ENCODE measurements at regions not wholly inside any gene's neighbourhood (a gene's known extent, or its start where the extent isn't known, plus 50 kb on each side); places are given as distances from the start of the nearest gene placed in this dataset.

GRCh38 chr16:80433623-80434022 is 107.2 kb upstream of the DYNLRB2 start:
- DNase-seq (no peak), ATAC-seq (no peak)
- intact Hi-C loops (cut with micrococcal nuclease): no loop called here

- no peak for ATAC-seq
- intact Hi-C loops (cut with micrococcal nuclease): no loop called here
These were observed 113.0 kb upstream of the DYNLRB2 start for GRCh38 chr16:80427795-80428194.

GRCh38 chr16:80418517-80419355 is 122.1 kb upstream of the DYNLRB2 start:
- ATAC-seq (no peak), DNase-seq (no peak)
- intact Hi-C loops (cut with micrococcal nuclease): no loop called here

More at GRCh38 chr16:80427795-80428194, 113.0 kb upstream of the DYNLRB2 start:
- no peak for DNase-seq

- no peak for DNase-seq
- no peak for ATAC-seq
- intact Hi-C loops (cut with micrococcal nuclease): no loop called here
These were observed 123.0 kb upstream of the DYNLRB2 start for GRCh38 chr16:80417706-80418271.

- DNase-seq (no peak), ATAC-seq (no peak)
- intact Hi-C loops (cut with micrococcal nuclease): no loop called here
These were observed 132.8 kb upstream of the DYNLRB2 start for GRCh38 chr16:80408014-80408413.

DNA sequence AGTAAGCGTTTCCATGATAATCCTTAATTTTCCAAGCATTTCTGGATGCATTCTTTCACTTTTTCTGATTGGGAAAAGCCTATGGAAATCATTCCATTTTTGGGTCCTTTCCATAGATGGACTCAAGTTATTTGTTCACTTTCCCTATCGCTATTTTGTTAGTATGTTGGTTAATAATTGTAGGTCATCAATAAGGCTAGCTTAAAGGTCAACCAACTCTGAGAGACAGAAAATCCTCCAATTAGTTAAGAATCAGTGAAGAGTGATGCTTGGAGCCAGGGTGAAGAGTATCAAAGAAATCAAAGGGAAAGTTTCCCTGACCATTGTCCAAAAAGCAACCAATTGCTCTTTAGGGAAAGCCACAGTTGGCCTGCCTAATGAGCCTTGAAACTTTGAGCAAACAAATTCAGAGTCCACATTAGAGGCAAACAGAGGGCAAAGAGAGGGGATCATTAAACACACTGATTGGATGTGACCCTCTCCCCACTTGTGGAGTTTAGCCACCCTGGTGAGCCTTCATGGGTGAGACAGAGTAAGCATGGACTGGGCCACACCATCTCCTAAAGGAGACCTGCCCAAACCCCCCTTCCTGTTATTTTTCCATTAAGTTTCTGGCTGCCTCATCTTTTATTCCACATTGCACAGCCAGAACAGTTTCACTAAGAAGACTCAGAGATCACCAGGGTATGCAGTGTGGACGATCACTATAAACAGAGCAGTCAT is 133.4 kb upstream of the DYNLRB2 start:
- ATAC-seq (no peak), DNase-seq (no peak)
- intact Hi-C loops (cut with micrococcal nuclease): no loop called here

- ATAC-seq (no peak), DNase-seq (no peak)
- intact Hi-C loops (cut with micrococcal nuclease): no loop called here
These were observed 135.9 kb upstream of the DYNLRB2 start for GRCh38 chr16:80404847-80405246.

GRCh38 chr16:80403894-80404293 is 136.9 kb upstream of the DYNLRB2 start:
- ATAC-seq (no peak), DNase-seq (no peak)
- intact Hi-C loops (cut with micrococcal nuclease): no loop called here

DNA sequence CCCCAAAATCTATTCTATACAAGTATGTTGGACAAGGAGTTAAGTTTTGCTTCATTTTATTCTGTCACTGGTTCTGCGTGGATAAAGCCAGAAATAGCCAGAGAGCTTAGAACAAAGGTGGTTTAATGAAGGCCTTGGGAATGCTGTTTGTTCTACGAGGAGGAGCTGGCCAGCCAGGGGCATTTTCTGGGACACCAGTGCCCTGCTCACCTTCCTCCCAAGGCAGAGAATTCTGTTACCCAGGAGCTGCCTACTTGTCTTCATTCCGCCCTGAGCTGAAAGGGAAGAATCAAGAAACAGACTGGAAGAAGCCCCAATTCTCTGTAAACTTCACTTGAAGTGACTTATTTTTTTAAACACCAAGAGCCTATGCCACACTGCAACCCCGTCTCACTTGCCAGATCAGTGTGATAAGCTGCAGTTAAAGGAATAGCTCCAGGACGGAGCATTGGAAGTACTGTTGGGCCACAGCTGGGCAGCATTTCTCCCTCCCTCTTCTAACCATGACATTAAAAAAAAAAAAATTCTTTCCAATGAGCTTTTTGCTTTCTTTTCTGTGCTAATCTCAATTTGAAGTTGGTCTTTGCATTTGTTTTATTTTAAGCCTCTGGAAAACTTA is 149.8 kb upstream of the DYNLRB2 start:
- no peak for DNase-seq
- intact Hi-C loops (cut with micrococcal nuclease): no loop called here
- no peak for ATAC-seq

GRCh38 chr16:80390046-80390445 is 150.7 kb upstream of the DYNLRB2 start:
- intact Hi-C loops (cut with micrococcal nuclease): no loop called here
- ATAC-seq (no peak), DNase-seq (no peak)

GRCh38 chr16:80389338-80389737 is 151.5 kb upstream of the DYNLRB2 start:
- ATAC-seq: no peak
- no peak for DNase-seq
- intact Hi-C loops (cut with micrococcal nuclease): no loop called here

DNA sequence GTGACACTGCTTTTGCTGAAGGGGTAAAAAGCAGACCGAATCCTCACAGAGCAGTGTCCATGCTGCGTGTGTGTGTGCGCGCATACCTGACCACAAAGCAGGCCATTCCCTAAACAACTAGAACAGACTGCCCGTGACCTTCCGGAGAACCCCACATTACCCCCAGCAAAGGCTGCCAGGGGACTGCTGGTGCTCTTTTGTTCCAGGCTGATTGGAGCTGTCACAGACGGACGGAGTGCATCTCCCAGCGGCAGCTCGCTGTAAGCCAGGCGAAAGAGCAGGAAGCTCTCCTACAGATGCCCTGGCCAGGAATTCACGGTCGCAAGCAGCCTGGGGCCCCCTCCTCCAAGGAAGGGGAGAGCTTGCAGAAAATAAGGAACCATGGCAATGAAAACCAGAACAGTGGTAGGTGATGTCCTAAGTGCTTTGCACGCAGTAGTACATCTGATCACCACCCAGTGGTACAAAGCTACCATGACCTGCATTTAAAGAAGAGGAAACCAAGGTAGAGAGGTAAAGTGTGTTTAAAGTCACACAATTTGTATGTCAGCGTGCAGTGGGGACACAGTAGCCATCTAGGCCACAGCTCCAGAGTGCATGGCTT is 153.4 kb upstream of the DYNLRB2 start:
- intact Hi-C loops (cut with micrococcal nuclease): no loop called here
- ATAC-seq (no peak), DNase-seq (no peak)

DNA sequence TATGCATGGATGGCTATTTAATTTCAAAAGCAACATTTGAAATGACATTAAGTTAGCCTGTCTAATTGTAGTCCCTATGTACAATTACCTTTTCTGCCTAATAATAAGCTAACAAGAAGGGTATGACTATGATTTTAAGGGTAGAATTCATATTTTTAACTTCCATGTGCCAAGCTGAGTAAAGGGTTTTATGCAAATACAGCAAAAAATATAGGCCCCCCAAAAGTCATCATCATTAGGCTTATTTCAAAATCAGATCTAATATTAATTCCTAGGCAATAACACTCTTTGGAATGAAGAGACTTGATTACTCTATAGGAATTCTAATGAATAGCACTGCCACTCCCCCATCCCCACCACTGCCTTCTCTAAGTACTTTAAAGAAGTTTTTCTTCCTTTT is 155.9 kb upstream of the DYNLRB2 start:
- ATAC-seq (no peak), DNase-seq (no peak)
- intact Hi-C loops (cut with micrococcal nuclease): no loop called here

DNA sequence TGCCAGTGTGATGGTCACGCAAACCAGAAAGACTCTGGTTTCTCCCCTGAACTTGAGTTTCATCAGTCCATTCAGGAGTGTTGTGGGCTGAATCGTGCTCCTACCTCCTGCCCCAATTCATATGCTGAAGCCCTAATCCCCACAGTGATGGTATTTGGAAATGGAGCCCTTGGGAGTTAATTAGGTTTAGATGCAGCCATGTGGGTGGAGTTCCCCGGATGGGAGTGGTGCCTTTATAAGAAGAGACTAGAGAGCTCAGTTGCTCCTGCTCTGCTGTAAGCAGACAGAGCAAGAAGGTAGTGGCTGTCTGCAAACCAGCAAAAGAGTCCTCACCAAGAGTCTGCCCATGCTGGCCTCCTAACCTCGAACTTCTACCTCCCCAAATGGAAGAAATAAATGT is 160.3 kb upstream of the DYNLRB2 start:
- no peak for ATAC-seq
- DNase-seq: no peak
- intact Hi-C loops (cut with micrococcal nuclease): no loop called here

DNA sequence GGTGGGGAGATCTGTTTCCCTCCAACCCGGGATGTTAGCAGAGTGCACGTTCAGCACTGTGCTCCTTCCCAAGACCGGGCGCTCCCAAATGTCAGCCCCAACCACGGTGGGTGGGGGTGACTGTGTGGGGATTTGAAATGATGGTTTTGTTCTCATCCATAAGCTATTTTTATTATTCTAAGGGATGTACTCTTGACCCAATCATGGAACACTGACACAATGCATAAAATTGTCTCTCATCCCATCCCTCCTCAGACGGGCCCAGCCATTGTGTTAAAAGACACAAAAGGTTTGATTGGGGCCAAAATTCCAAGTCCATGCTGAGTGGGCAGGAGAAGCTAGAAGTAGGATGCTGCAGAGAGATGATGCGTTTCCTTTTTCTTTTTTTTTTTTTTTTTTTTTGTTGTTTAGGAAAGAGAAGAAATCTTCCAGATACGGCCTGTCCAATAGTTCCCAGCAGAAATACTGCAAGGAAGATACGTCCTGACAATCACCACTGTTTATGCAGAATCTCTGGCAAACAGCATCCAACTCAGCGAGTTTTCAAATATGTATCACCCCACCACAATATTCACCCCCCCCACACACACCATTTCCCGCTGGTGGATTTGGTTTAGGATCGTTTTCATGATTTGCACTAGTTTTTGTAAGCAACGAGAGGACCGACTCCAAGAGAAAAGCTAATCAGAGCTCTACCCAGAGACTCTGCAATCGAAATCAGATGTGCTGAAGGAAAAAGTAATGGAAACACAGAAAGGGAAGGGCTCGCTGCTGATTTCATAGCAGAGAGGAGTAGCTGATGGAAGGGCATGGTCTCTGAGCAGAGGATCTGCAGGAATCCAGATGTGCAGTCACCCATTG is 163.5 kb upstream of the DYNLRB2 start:
- intact Hi-C loops (cut with micrococcal nuclease): no loop called here
- DNase-seq: no peak
- ATAC-seq: no peak

- intact Hi-C loops (cut with micrococcal nuclease): no loop called here
- ATAC-seq: no peak
- no peak for DNase-seq
These were observed 164.8 kb upstream of the DYNLRB2 start for GRCh38 chr16:80375973-80376372.

GRCh38 chr16:80375513-80375912 is 165.3 kb upstream of the DYNLRB2 start:
- DNase-seq (no peak), ATAC-seq (no peak)
- intact Hi-C loops (cut with micrococcal nuclease): no loop called here

GRCh38 chr16:80372341-80372740 is 168.5 kb upstream of the DYNLRB2 start:
- intact Hi-C loops (cut with micrococcal nuclease): no loop called here

More at GRCh38 chr16:80372341-80372740, 168.5 kb upstream of the DYNLRB2 start:
- ATAC-seq (no peak), DNase-seq (no peak)

All from left ventricle myocardium superior (tissue), 1 donor.